OCI-LY7 (cell line): ENCODE measurements at regions not wholly inside any gene's neighbourhood (a gene's known extent, or its start where the extent isn't known, plus 50 kb on each side); places are given as distances from the start of the nearest gene placed in this dataset.

Experiments used
- BruUV-seq: library from RNA; stranded (reverse); fragments of 400-500 nt; replicated peaks from 2 replicates; lab custom pipeline; 2021; lab: Mats Ljungman, UMichigan
- CTCF ChIA-PET: fragments of 300-600 bp; sonication (Branson Sonifier 250); formaldehyde crosslinking; loops from one replicate; lab custom pipeline; 2022; ENCODE audit warnings: antibody characterized with exemption; ENCODE audit not compliant: unreplicated experiment; lab: Charles Lee
- POLR2A ChIA-PET: fragments of 300-600 bp; sonication (Branson Sonifier 250); formaldehyde crosslinking; loops from one replicate; lab custom pipeline; 2022; ENCODE audit warnings: antibody characterized with exemption; lab: Charles Lee
- DNase-seq: peaks from one replicate; pipeline ENCODE4 v3.0.0-alpha.2; 2015; ENCODE audit warnings: low spot score
- H2AFZ ChIP-seq: fragments of 200-600 bp; sonication (generic), shearing (Covaris generic); 2 replicates; pipeline ENCODE4 v1.6.1; 2014; ENCODE audit warnings: mild to moderate bottlenecking, antibody characterized with exemption, low read length, moderate library complexity
- H3K27ac ChIP-seq: fragments of 200-600 bp; sonication (generic); 2 replicates; pipeline ENCODE4 v1.5.1; 2014; ENCODE audit warnings: mixed run types, low read depth, mild to moderate bottlenecking, moderate library complexity, low read length, inconsistent platforms; ENCODE audit not compliant: poor library complexity, severe bottlenecking
- H3K36me3 ChIP-seq: fragments of 200-600 bp; sonication (generic); 2 replicates; pipeline ENCODE4 v1.6.1; 2014; ENCODE audit warnings: mild to moderate bottlenecking, antibody characterized with exemption, low read length, moderate library complexity, mixed read lengths; ENCODE audit not compliant: insufficient read depth
- H3K4me1 ChIP-seq: fragments of 200-600 bp; sonication (generic); 2 replicates; pipeline ENCODE4 v1.5.1; 2014; ENCODE audit warnings: mild to moderate bottlenecking, low read length; ENCODE audit not compliant: insufficient read depth, poor library complexity, severe bottlenecking
- H3K4me2 ChIP-seq: fragments of 200-600 bp; sonication (generic); 2 replicates; pipeline ENCODE4 v1.6.1; 2014; ENCODE audit warnings: mild to moderate bottlenecking, low read length
- H3K4me3 ChIP-seq: fragments of 200-600 bp; sonication (generic); 2 replicates; pipeline ENCODE4 v1.5.1; 2014; ENCODE audit warnings: mild to moderate bottlenecking, low read depth, low read length; ENCODE audit not compliant: poor library complexity, severe bottlenecking
- H3K79me2 ChIP-seq: fragments of 200-600 bp; sonication (generic); 2 replicates; pipeline ENCODE4 v1.6.1; 2016; ENCODE audit warnings: low read depth, mild to moderate bottlenecking, low read length, moderate library complexity, mixed read lengths; ENCODE audit not compliant: insufficient read depth
- H3K9me2 ChIP-seq: fragments of 200-600 bp; sonication (generic); 2 replicates; pipeline ENCODE4 v1.6.1; 2016; ENCODE audit warnings: mild to moderate bottlenecking, low read length, mixed read lengths; ENCODE audit not compliant: insufficient read depth
- H3K9me3 ChIP-seq: fragments of 200-600 bp; sonication (generic); 2 replicates; pipeline ENCODE4 v1.6.1; 2014; ENCODE audit warnings: mild to moderate bottlenecking, mixed run types, low read length, mixed read lengths
- H4K20me1 ChIP-seq: fragments of 200-600 bp; sonication (generic); 2 replicates; pipeline ENCODE4 v1.6.1; 2014; ENCODE audit warnings: mild to moderate bottlenecking, antibody characterized with exemption, low read length, moderate library complexity, mixed read lengths; ENCODE audit not compliant: insufficient read depth
- CTCF ChIP-seq: fragments of 200-600 bp; sonication (generic); conservative IDR thresholded peaks from 2 replicates; pipeline ENCODE4 v1.5.1; 2014; ENCODE audit warnings: mild to moderate bottlenecking, antibody characterized with exemption, low read length, moderate library complexity, mixed read lengths
- EZH2phosphoT487 ChIP-seq: fragments of 200-600 bp; sonication (generic); IDR thresholded peaks from 2 replicates; pipeline ENCODE4 v1.6.1; 2018; ENCODE audit warnings: low read depth, borderline replicate concordance, mild to moderate bottlenecking, mixed run types, antibody characterized with exemption, low read length, moderate library complexity, mixed read lengths
- intact Hi-C: fragments of 100-400 bp; cut with micrococcal nuclease; formaldehyde crosslinking; loops from one replicate; pipeline ENCODE4 v1.10.0; 2022; ENCODE audit not compliant: unreplicated experiment

- Histone ChIP-seq H3K27ac (no peak overlapping the region), H3K4me2 (no peak overlapping the region), H3K9me3 (no peaks in the 10 kb centered on the region), H3K79me2 (no peaks in the 10 kb centered on the region), H2AFZ (peak overlapping the region; percentile 29; the same call in 1 of the 2 replicates), H3K4me1 (peaks cover 30% of the 10 kb centered on the region), H3K4me3 (no peak overlapping the region), H3K36me3 (no peaks in the 10 kb centered on the region), H4K20me1 (no peaks in the 10 kb centered on the region), H3K9me2 (no peaks in the 10 kb centered on the region)
- intact Hi-C loops = no loop called here
- POLR2A ChIA-PET = no interaction called here
- DNase-seq = no peak
- no TSS peak for BruUV-seq
- TF ChIP-seq EZH2phosphoT487 (no peak), CTCF (no peak)
- CTCF ChIA-PET = no interaction called here
Observed at GRCh38 chr4:81555489-81555888, 83.8 kb upstream of the RASGEF1B start.

GRCh38 chr4:81552086-81552485 lies 80.4 kb upstream of the RASGEF1B start:
- no TSS peak for BruUV-seq
- CTCF ChIA-PET = no interaction called here
- no peak for DNase-seq

More at GRCh38 chr4:81552086-81552485, 80.4 kb upstream of the RASGEF1B start:
- no peaks in the 10 kb centered on the region for H4K20me1 ChIP-seq
- no peak overlapping the region for H3K27ac ChIP-seq
- no peaks in the 10 kb centered on the region for H3K4me1 ChIP-seq
- intact Hi-C loops = no loop called here
- no peak overlapping the region for H3K4me2 ChIP-seq
- H3K36me3 ChIP-seq = no peaks in the 10 kb centered on the region
- H3K4me3 ChIP-seq = no peak overlapping the region
- no peaks in the 10 kb centered on the region for H3K9me3 ChIP-seq
- H3K79me2 ChIP-seq = no peaks in the 10 kb centered on the region
- H2AFZ ChIP-seq = no peak overlapping the region
- POLR2A ChIA-PET = interaction anchor here (0.6 to 1.3 kb wide), 4 partner anchors 10 to 93 kb away, joined by 3 read pairs; no protein-coding TSS in a partner anchor
- TF ChIP-seq CTCF (no peak), EZH2phosphoT487 (no peak)
- H3K9me2 ChIP-seq = no peaks in the 10 kb centered on the region
